WTC11 (cell line): ENCODE measurements at regions not wholly inside any gene's neighbourhood (a gene's known extent, or its start where the extent isn't known, plus 50 kb on each side); places are given as distances from the start of the nearest gene placed in this dataset.

Source experiments
- ATAC-seq: fragments of 200-7000 bp; cut with Tn5 transposase; 2 replicates; pipeline ENCODE4 v1.10.0; 2021; ENCODE audit warnings: mild to moderate bottlenecking, moderate library complexity
- CTCF ChIA-PET: fragments of 300-600 bp; sonication (Branson Sonifier 250); formaldehyde crosslinking; loops from one replicate; lab custom pipeline; 2021; ENCODE audit warnings: antibody characterized with exemption; lab: Charles Lee
- POLR2A ChIA-PET: fragments of 350-600 bp; sonication (Branson Sonifier 250); formaldehyde crosslinking; loops from one replicate; lab custom pipeline; 2021; ENCODE audit warnings: antibody characterized with exemption; lab: Charles Lee
- DNase-seq: peaks from one replicate; pipeline ENCODE4 v3.0.0; 2021; ENCODE audit warnings: low spot score
- H3K27ac Mint-ChIP-seq: 2 replicates; pipeline ENCODE4 v1.8.0; 2021; ENCODE audit warnings: mixed read lengths
- H3K27me3 Mint-ChIP-seq: 2 replicates; pipeline ENCODE4 v1.8.0; 2021; ENCODE audit warnings: low read depth, mild to moderate bottlenecking, moderate library complexity, mixed read lengths
- H3K36me3 Mint-ChIP-seq: 2 replicates; pipeline ENCODE4 v1.8.0; 2021; ENCODE audit warnings: mixed read lengths
- H3K4me1 Mint-ChIP-seq: 2 replicates; pipeline ENCODE4 v1.8.0; 2022; ENCODE audit warnings: mixed read lengths
- H3K4me3 Mint-ChIP-seq: 2 replicates; pipeline ENCODE4 v1.8.0; 2021; ENCODE audit warnings: mild to moderate bottlenecking, moderate library complexity, mixed read lengths
- H3K9me3 Mint-ChIP-seq: 2 replicates; pipeline ENCODE4 v1.8.0; 2021; ENCODE audit warnings: mixed read lengths
- CREM ChIP-seq: sonication (generic); formaldehyde crosslinking; IDR thresholded peaks from 2 replicates; pipeline ENCODE4 v1.8.1; 2022; ENCODE audit warnings: mild to moderate bottlenecking, missing genetic modification reagents, moderate library complexity
- JUN ChIP-seq: sonication (generic); formaldehyde crosslinking; IDR thresholded peaks from 2 replicates; pipeline ENCODE4 v1.8.0; 2023; ENCODE audit warnings: mild to moderate bottlenecking, missing genetic modification reagents
- NFATC4 ChIP-seq: fragments of 250-450 bp; sonication (Bioruptor Pico); IDR thresholded peaks from 2 replicates; pipeline ENCODE4 v1.9.0; 2021; ENCODE audit warnings: mild to moderate bottlenecking
- RELA ChIP-seq: sonication (generic); formaldehyde crosslinking; IDR thresholded peaks from 2 replicates; pipeline ENCODE4 v1.8.1; 2022; ENCODE audit warnings: missing genetic modification reagents, mild to moderate bottlenecking, borderline replicate concordance
- SOX15 ChIP-seq: fragments of 250-450 bp; sonication (Bioruptor Pico); IDR thresholded peaks from 2 replicates; pipeline ENCODE4 v1.9.0; 2021; ENCODE audit warnings: mild to moderate bottlenecking
- TP53 ChIP-seq: sonication (generic); formaldehyde crosslinking; IDR thresholded peaks from 2 replicates; pipeline ENCODE4 v1.8.1; 2023; ENCODE audit warnings: mild to moderate bottlenecking, missing genetic modification reagents
- USF1 ChIP-seq: sonication (generic); formaldehyde crosslinking; IDR thresholded peaks from 2 replicates; pipeline ENCODE4 v1.8.0; 2022; ENCODE audit warnings: mild to moderate bottlenecking, missing genetic modification reagents
- ZBTB43 ChIP-seq: sonication (generic); formaldehyde crosslinking; IDR thresholded peaks from 2 replicates; pipeline ENCODE4 v1.8.1; 2023; ENCODE audit warnings: mild to moderate bottlenecking, missing genetic modification reagents
- ZNF263 ChIP-seq: sonication (generic); formaldehyde crosslinking; IDR thresholded peaks from 2 replicates; pipeline ENCODE4 v1.8.1; 2022; ENCODE audit warnings: low read depth, mild to moderate bottlenecking, moderate library complexity, missing genetic modification reagents
- ZNF281 ChIP-seq: sonication (generic); formaldehyde crosslinking; IDR thresholded peaks from 2 replicates; pipeline ENCODE4 v1.8.0; 2023; ENCODE audit warnings: mild to moderate bottlenecking, missing genetic modification reagents
- ZNF425 ChIP-seq: fragments of 250-450 bp; sonication (Bioruptor Pico); conservative IDR thresholded peaks from 2 replicates; pipeline ENCODE4 v1.9.0; 2021; ENCODE audit warnings: mild to moderate bottlenecking
- ZNF671 ChIP-seq: fragments of 250-450 bp; sonication (Bioruptor Pico); IDR thresholded peaks from 2 replicates; pipeline ENCODE4 v1.8.0; 2021; ENCODE audit warnings: mild to moderate bottlenecking
- TF ChIP-seq, protein P1 (sequence below): sonication (generic); formaldehyde crosslinking; conservative IDR thresholded peaks from 2 replicates; pipeline ENCODE4 v1.8.1; 2022; ENCODE audit warnings: mild to moderate bottlenecking, missing genetic modification reagents
- TF ChIP-seq, protein P2 (sequence below): sonication (generic); formaldehyde crosslinking; IDR thresholded peaks from 2 replicates; pipeline ENCODE4 v1.8.1; 2022; ENCODE audit warnings: low read depth, missing genetic modification reagents, borderline replicate concordance
- TF ChIP-seq, protein P3 (sequence below): fragments of 250-450 bp; sonication (Bioruptor Pico); IDR thresholded peaks from 2 replicates; pipeline ENCODE4 v1.9.0; 2021; ENCODE audit warnings: moderate library complexity, mild to moderate bottlenecking, inconsistent platforms, borderline replicate concordance
- TF ChIP-seq, protein P4 (sequence below): sonication (generic); formaldehyde crosslinking; IDR thresholded peaks from 2 replicates; pipeline ENCODE4 v1.8.0; 2023; ENCODE audit warnings: missing genetic modification reagents, mild to moderate bottlenecking, borderline replicate concordance

GRCh38 chr1:227396539-227397353 lies 78.5 kb upstream of the CDC42BPA start:
- POLR2A ChIA-PET = no interaction called here

More at GRCh38 chr1:227396539-227397353, 78.5 kb upstream of the CDC42BPA start:
- Mint-ChIP-seq H3K36me3 (peaks cover 8% of the 10 kb centered on the region), H3K4me3 (no peak overlapping the region), H3K27ac (no peak overlapping the region)
- no peak for DNase-seq
- CTCF ChIA-PET = no interaction called here
- ATAC-seq = no peak
- TF ChIP-seq ZNF281 (no peak), ZBTB43 (CRISPR knock-in tag) (no peak), ZNF263 (CRISPR knock-in tag) (no peak), ZNF425 (CRISPR knock-in tag) (no peak), JUN (CRISPR knock-in tag) (no peak), CREM (CRISPR knock-in tag) (no peak), NFATC4 (CRISPR knock-in tag) (no peak), USF1 (CRISPR knock-in tag) (no peak), TP53 (CRISPR knock-in tag) (no peak), ZNF671 (CRISPR knock-in tag) (no peak), SOX15 (CRISPR knock-in tag) (no peak), RELA (CRISPR knock-in tag) (no peak)
- TF ChIP-seq, protein P1, sequence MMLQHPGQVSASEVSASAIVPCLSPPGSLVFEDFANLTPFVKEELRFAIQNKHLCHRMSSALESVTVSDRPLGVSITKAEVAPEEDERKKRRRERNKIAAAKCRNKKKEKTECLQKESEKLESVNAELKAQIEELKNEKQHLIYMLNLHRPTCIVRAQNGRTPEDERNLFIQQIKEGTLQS (CRISPR knock-in tag) = no peak
- TF ChIP-seq, protein P2, sequence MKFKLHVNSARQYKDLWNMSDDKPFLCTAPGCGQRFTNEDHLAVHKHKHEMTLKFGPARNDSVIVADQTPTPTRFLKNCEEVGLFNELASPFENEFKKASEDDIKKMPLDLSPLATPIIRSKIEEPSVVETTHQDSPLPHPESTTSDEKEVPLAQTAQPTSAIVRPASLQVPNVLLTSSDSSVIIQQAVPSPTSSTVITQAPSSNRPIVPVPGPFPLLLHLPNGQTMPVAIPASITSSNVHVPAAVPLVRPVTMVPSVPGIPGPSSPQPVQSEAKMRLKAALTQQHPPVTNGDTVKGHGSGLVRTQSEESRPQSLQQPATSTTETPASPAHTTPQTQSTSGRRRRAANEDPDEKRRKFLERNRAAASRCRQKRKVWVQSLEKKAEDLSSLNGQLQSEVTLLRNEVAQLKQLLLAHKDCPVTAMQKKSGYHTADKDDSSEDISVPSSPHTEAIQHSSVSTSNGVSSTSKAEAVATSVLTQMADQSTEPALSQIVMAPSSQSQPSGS (CRISPR knock-in tag) = no peak
- TF ChIP-seq, protein P3, sequence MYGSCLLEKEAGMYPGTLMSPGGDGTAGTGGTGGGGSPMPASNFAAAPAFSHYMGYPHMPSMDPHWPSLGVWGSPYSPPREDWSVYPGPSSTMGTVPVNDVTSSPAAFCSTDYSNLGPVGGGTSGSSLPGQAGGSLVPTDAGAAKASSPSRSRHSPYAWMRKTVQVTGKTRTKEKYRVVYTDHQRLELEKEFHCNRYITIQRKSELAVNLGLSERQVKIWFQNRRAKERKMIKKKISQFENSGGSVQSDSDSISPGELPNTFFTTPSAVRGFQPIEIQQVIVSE = no peak
- TF ChIP-seq, protein P4, sequence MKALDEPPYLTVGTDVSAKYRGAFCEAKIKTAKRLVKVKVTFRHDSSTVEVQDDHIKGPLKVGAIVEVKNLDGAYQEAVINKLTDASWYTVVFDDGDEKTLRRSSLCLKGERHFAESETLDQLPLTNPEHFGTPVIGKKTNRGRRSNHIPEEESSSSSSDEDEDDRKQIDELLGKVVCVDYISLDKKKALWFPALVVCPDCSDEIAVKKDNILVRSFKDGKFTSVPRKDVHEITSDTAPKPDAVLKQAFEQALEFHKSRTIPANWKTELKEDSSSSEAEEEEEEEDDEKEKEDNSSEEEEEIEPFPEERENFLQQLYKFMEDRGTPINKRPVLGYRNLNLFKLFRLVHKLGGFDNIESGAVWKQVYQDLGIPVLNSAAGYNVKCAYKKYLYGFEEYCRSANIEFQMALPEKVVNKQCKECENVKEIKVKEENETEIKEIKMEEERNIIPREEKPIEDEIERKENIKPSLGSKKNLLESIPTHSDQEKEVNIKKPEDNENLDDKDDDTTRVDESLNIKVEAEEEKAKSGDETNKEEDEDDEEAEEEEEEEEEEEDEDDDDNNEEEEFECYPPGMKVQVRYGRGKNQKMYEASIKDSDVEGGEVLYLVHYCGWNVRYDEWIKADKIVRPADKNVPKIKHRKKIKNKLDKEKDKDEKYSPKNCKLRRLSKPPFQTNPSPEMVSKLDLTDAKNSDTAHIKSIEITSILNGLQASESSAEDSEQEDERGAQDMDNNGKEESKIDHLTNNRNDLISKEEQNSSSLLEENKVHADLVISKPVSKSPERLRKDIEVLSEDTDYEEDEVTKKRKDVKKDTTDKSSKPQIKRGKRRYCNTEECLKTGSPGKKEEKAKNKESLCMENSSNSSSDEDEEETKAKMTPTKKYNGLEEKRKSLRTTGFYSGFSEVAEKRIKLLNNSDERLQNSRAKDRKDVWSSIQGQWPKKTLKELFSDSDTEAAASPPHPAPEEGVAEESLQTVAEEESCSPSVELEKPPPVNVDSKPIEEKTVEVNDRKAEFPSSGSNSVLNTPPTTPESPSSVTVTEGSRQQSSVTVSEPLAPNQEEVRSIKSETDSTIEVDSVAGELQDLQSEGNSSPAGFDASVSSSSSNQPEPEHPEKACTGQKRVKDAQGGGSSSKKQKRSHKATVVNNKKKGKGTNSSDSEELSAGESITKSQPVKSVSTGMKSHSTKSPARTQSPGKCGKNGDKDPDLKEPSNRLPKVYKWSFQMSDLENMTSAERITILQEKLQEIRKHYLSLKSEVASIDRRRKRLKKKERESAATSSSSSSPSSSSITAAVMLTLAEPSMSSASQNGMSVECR = no peak
- TF ChIP-seq, all 79 proteins: peak for 0
- Mint-ChIP-seq H3K27me3 (no peaks in the 10 kb centered on the region), H3K4me1 (peaks cover 2% of the 10 kb centered on the region), H3K9me3 (peaks cover 10% of the 10 kb centered on the region)
